GM19043 (cell line): ENCODE measurements at regions not wholly inside any gene's neighbourhood (a gene's known extent, or its start where the extent isn't known, plus 50 kb on each side); places are given as distances from the start of the nearest gene placed in this dataset.

Experiments used
- ATAC-seq: cut with Tn5 transposase; IDR thresholded peaks from one replicate; pipeline ENCODE4 v1.9.1; 2021; ENCODE audit warnings: low read depth; ENCODE audit not compliant: unreplicated experiment

- no peak for ATAC-seq
Measured at GRCh38 chr11:116488836-116489389, 283.9 kb downstream of the BUD13 start.

GRCh38 chr11:116485425-116485824 is 287.4 kb downstream of the BUD13 start:
- no peak for ATAC-seq

- no peak for ATAC-seq
Measured at GRCh38 chr11:116482716-116483115, 290.1 kb downstream of the BUD13 start.

DNA sequence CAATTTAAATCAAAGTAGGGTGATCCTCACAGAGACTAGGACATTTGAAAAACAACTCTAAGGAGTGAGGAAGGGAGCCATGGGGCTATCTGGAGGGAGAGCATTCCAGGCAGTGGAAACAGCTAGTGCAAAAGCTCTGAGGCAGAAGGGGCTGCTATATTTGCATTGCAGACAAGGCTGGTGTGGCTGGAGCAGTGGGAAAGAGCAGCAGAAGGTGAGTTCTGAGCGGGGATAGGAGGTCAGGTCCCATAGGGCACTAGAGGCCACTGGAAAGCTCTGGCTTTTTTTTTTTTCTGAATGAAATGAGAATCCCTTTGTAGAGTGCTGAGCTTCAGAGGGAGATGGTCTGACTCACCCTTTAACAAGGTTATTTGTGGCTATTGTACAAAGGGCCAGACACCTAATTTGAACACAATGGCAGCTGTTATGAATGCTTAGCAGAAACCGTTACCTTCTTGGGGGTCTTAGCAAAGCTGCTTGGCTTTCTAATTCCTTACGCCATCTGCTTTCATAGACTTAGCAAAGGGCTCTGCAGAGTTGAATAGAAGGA is 291.6 kb downstream of the BUD13 start:
- ATAC-seq, result no peak

- ATAC-seq, result no peak
Measured at GRCh38 chr11:116478669-116479668, 293.8 kb downstream of the BUD13 start.

DNA sequence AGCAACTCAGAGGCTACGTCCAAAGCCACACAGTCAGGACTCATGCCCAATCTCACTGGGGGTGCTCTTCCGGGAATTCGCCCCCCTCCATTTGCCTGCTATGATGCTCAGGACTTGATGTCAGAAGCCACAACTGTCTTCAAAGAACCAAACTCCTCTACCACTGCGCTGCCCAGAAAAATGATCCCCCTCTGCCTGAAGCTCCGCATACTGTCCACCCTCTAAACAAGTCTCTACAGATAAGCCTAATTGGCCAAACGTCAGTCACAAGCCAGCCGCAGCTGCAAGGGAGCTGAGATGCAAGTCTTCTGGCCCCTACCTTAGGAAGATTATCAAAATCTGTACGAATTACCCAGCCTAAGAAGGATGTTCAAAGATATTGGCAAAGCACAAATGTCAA is 294.6 kb downstream of the BUD13 start:
- ATAC-seq, result no peak

GRCh38 chr11:116473790-116474346 is 298.9 kb downstream of the BUD13 start:
- ATAC-seq, result no peak

GRCh38 chr11:116473206-116473769 is 299.5 kb downstream of the BUD13 start:
- ATAC-seq, result no peak

- ATAC-seq, result no peak
Measured at GRCh38 chr11:116472651-116473050, 300.1 kb downstream of the BUD13 start.

GRCh38 chr11:116471608-116472256 is 301.1 kb downstream of the BUD13 start:
- no peak for ATAC-seq

DNA sequence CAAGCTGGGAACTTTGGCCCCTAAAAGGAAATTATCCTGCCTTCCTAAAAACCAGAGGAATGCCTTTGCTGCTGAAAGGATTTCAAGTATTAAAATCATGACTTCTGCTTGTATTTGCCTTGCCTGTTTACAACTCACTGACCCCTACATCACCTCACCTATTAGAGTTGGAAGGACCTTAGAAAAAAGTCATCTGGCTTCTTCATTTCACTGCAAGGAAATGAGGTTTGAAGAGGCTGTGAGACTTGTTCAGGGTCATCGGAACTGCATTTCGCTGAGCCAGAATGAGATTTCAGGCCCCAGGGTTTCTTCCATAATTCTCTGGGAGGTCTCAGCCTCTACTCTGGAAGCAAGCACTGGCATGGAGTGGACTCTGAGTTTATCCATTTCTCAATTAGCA is 304.1 kb downstream of the BUD13 start:
- ATAC-seq, result no peak

- no peak for ATAC-seq
Measured at GRCh38 chr11:116467823-116468222, 305.0 kb downstream of the BUD13 start.

DNA sequence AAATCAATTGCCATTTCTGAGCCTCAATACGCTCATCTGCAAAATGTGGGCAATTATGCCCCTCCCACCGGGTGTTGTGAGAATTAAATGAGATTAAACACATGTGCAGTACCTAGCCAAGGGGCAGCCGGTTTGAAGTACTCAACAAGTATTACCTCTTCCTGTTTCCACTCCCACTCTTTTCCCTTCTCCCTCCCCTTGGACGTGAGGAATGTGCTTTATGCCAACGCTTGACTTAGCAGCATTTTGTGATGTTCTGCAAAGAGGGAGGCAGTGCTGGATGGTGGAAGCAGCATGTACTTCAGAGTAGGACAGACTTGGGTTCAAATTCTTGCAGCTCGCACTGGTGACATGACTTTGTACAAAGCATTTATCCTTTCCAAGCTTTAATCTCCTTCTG is 306.0 kb downstream of the BUD13 start:
- ATAC-seq, result no peak

DNA sequence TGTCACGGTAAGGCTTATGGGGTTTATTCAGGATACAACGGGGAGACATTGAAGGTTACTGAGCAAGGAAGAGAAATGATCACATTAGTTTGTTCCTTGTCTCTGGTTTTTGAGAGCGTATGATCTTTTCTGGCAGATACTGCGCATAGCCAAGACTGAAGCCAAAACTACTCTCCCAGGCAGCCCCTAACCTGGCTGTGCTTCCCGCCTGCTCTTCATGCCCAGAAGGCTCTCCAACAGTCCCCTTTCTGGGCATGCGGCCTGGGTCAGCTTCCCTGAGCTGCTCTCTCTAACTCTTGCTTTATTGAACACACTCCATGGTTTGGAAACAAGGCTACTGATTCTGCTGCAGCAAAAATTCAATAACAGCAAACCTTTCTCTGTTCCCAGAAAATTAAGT is 306.6 kb downstream of the BUD13 start:
- ATAC-seq, result no peak

GRCh38 chr11:116465056-116465455 is 307.7 kb downstream of the BUD13 start:
- ATAC-seq, result no peak

DNA sequence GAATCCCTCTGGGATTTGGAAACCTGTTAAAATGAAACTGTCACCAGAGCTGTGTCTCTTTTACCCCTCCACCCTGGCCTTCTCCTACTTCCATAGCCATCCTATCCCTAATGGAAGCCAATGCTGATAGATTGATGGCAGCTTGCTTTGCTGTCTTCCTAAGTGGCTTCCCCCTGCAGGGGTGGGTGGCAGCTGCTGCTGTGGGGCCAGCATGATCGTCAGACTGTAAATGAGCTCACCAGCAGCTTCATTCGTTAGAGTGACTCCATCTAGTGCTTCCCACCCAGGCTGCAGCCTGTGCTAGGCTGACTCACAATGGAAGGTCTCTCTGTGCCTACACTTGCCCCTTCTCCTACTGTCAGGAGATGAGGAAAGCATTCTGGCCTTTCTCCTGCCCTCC is 311.0 kb downstream of the BUD13 start:
- no peak for ATAC-seq

- no peak for ATAC-seq
Measured at GRCh38 chr11:116460156-116460920, 312.4 kb downstream of the BUD13 start.

- no peak for ATAC-seq
Measured at GRCh38 chr11:116459185-116460045, 313.4 kb downstream of the BUD13 start.

DNA sequence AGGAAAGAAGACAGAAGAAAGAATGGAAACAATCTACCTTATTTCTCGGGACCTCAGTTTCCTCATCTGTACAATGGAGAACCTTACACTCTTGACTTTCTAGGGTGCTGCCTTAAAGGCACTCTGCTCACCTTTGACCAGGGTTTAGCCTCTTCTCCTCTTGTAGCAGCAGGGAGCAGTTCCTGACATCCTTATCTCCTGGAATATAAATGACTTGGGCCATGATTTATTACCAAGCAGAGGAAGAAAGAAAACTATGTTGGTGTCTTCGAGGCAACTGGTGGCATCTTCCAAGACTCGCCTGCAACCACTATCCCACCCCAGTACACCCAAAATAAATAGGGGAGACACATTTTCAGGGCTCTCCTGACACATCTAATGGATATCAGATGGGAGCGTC is 314.2 kb downstream of the BUD13 start:
- ATAC-seq, result no peak
